ENCODE measurements at regions not wholly inside any gene's neighbourhood (a gene's known extent, or its start where the extent isn't known, plus 50 kb on each side); places are given as distances from the start of the nearest gene placed in this dataset.
A peak's percentile ranks its signal among the peaks of the same experiment; 100 is the strongest.

- no peaks in the 10 kb centered on the region for H3K9me3 Mint-ChIP-seq
- intact Hi-C loops (cut with micrococcal nuclease), result loop anchor here (1.0 to 5.0 kb wide), 8 partner anchors 29 to 396 kb away; partner anchors contain the start of gene ERCC6L2
- peak; percentile 40 for DNase-seq (ENCODE audit: low spot score)
- H3K27me3 Mint-ChIP-seq (ENCODE audit: low read depth), result peaks cover 39% of the 10 kb centered on the region
- H3K4me3 Mint-ChIP-seq (ENCODE audit: low read depth), result no peak overlapping the region
- H3K4me1 Mint-ChIP-seq (ENCODE audit: low read depth), result peaks cover 40% of the 10 kb centered on the region
- H3K27ac Mint-ChIP-seq, result peak overlapping the region; percentile 18
- no peaks in the 10 kb centered on the region for H3K36me3 Mint-ChIP-seq (ENCODE audit: low read depth)
Measured at GRCh38 chr9:95822583-95823431, 52.7 kb upstream of the ERCC6L2 start.

GRCh38 chr9:95822015-95822414, 53.5 kb upstream of the ERCC6L2 start:
- H3K36me3 Mint-ChIP-seq (ENCODE audit: low read depth), result no peaks in the 10 kb centered on the region
- H3K27ac Mint-ChIP-seq, result peak overlapping the region; percentile 45
- DNase-seq (ENCODE audit: low spot score), result no peak
- intact Hi-C loops (cut with micrococcal nuclease), result loop anchor here (1.0 to 5.0 kb wide), 6 partner anchors 53 to 397 kb away; partner anchors contain the start of gene ERCC6L2
- H3K4me1 Mint-ChIP-seq (ENCODE audit: low read depth), result peaks cover 38% of the 10 kb centered on the region
- no peak overlapping the region for H3K4me3 Mint-ChIP-seq (ENCODE audit: low read depth)
- H3K27me3 Mint-ChIP-seq (ENCODE audit: low read depth), result peaks cover 40% of the 10 kb centered on the region
- no peaks in the 10 kb centered on the region for H3K9me3 Mint-ChIP-seq

- Mint-ChIP-seq H3K4me1 (ENCODE audit: low read depth) (peaks cover 28% of the 10 kb centered on the region), H3K9me3 (no peaks in the 10 kb centered on the region), H3K27ac (no peak overlapping the region), H3K36me3 (ENCODE audit: low read depth) (no peaks in the 10 kb centered on the region), H3K4me3 (ENCODE audit: low read depth) (no peak overlapping the region), H3K27me3 (ENCODE audit: low read depth) (peaks cover 30% of the 10 kb centered on the region)
- no peak for DNase-seq (ENCODE audit: low spot score)
- intact Hi-C loops (cut with micrococcal nuclease), result loop anchor here (5.0 kb wide), 2 partner anchors 192 to 313 kb away; no protein-coding TSS in a partner anchor
Measured at GRCh38 chr9:95820074-95820473, 55.4 kb upstream of the ERCC6L2 start.

GRCh38 chr9:95819636-95820035, 55.9 kb upstream of the ERCC6L2 start:
- DNase-seq (ENCODE audit: low spot score), result no peak
- Mint-ChIP-seq H3K9me3 (no peaks in the 10 kb centered on the region), H3K4me3 (ENCODE audit: low read depth) (no peak overlapping the region), H3K4me1 (ENCODE audit: low read depth) (peaks cover 28% of the 10 kb centered on the region), H3K27ac (no peak overlapping the region), H3K36me3 (ENCODE audit: low read depth) (no peaks in the 10 kb centered on the region), H3K27me3 (ENCODE audit: low read depth) (peaks cover 31% of the 10 kb centered on the region)
- intact Hi-C loops (cut with micrococcal nuclease), result loop anchor here (5.0 kb wide), 2 partner anchors 193 to 312 kb away; no protein-coding TSS in a partner anchor

- Mint-ChIP-seq H3K27ac (no peak overlapping the region), H3K27me3 (ENCODE audit: low read depth) (peaks cover 30% of the 10 kb centered on the region), H3K4me3 (ENCODE audit: low read depth) (no peak overlapping the region), H3K4me1 (ENCODE audit: low read depth) (peaks cover 13% of the 10 kb centered on the region), H3K9me3 (no peaks in the 10 kb centered on the region), H3K36me3 (ENCODE audit: low read depth) (peaks cover 3% of the 10 kb centered on the region)
- intact Hi-C loops (cut with micrococcal nuclease), result no loop called here
- DNase-seq (ENCODE audit: low spot score), result no peak
Measured at GRCh38 chr9:95817205-95817604, 58.3 kb upstream of the ERCC6L2 start.

GRCh38 chr9:95816716-95817115, 58.8 kb upstream of the ERCC6L2 start:
- peaks cover 30% of the 10 kb centered on the region for H3K27me3 Mint-ChIP-seq (ENCODE audit: low read depth)
- no peak overlapping the region for H3K27ac Mint-ChIP-seq
- no peak overlapping the region for H3K4me3 Mint-ChIP-seq (ENCODE audit: low read depth)
- peaks cover 3% of the 10 kb centered on the region for H3K36me3 Mint-ChIP-seq (ENCODE audit: low read depth)
- intact Hi-C loops (cut with micrococcal nuclease), result no loop called here
- peaks cover 8% of the 10 kb centered on the region for H3K4me1 Mint-ChIP-seq (ENCODE audit: low read depth)
- H3K9me3 Mint-ChIP-seq, result no peaks in the 10 kb centered on the region
- no peak for DNase-seq (ENCODE audit: low spot score)

- Mint-ChIP-seq H3K27me3 (ENCODE audit: low read depth) (peaks cover 26% of the 10 kb centered on the region), H3K4me3 (ENCODE audit: low read depth) (no peak overlapping the region), H3K9me3 (no peaks in the 10 kb centered on the region), H3K36me3 (ENCODE audit: low read depth) (peaks cover 3% of the 10 kb centered on the region), H3K4me1 (ENCODE audit: low read depth) (peaks cover 1% of the 10 kb centered on the region), H3K27ac (no peak overlapping the region)
- intact Hi-C loops (cut with micrococcal nuclease), result no loop called here
- no peak for DNase-seq (ENCODE audit: low spot score)
Measured at GRCh38 chr9:95815961-95816360, 59.5 kb upstream of the ERCC6L2 start.

GRCh38 chr9:95815133-95815532, 60.4 kb upstream of the ERCC6L2 start:
- Mint-ChIP-seq H3K4me3 (ENCODE audit: low read depth) (no peak overlapping the region), H3K27me3 (ENCODE audit: low read depth) (peaks cover 23% of the 10 kb centered on the region), H3K27ac (no peak overlapping the region), H3K9me3 (no peaks in the 10 kb centered on the region), H3K4me1 (ENCODE audit: low read depth) (peaks cover 3% of the 10 kb centered on the region), H3K36me3 (ENCODE audit: low read depth) (peaks cover 3% of the 10 kb centered on the region)
- no peak for DNase-seq (ENCODE audit: low spot score)
- intact Hi-C loops (cut with micrococcal nuclease), result no loop called here

- H3K27me3 Mint-ChIP-seq (ENCODE audit: low read depth), result peaks cover 18% of the 10 kb centered on the region
- intact Hi-C loops (cut with micrococcal nuclease), result no loop called here
Measured at GRCh38 chr9:95813923-95814322, 61.6 kb upstream of the ERCC6L2 start.

GRCh38 chr9:95810814-95811213, 64.7 kb upstream of the ERCC6L2 start:
- no peaks in the 10 kb centered on the region for H3K9me3 Mint-ChIP-seq
- no peak overlapping the region for H3K27ac Mint-ChIP-seq
- H3K27me3 Mint-ChIP-seq (ENCODE audit: low read depth), result peaks cover 28% of the 10 kb centered on the region
- H3K36me3 Mint-ChIP-seq (ENCODE audit: low read depth), result peaks cover 3% of the 10 kb centered on the region
- peaks cover 18% of the 10 kb centered on the region for H3K4me1 Mint-ChIP-seq (ENCODE audit: low read depth)
- H3K4me3 Mint-ChIP-seq (ENCODE audit: low read depth), result no peak overlapping the region
- intact Hi-C loops (cut with micrococcal nuclease), result no loop called here
- no peak for DNase-seq (ENCODE audit: low spot score)

More at GRCh38 chr9:95813923-95814322, 61.6 kb upstream of the ERCC6L2 start:
- H3K4me1 Mint-ChIP-seq (ENCODE audit: low read depth), result peaks cover 13% of the 10 kb centered on the region
- H3K9me3 Mint-ChIP-seq, result no peaks in the 10 kb centered on the region
- no peak for DNase-seq (ENCODE audit: low spot score)
- no peak overlapping the region for H3K27ac Mint-ChIP-seq
- peaks cover 3% of the 10 kb centered on the region for H3K36me3 Mint-ChIP-seq (ENCODE audit: low read depth)
- no peak overlapping the region for H3K4me3 Mint-ChIP-seq (ENCODE audit: low read depth)

- DNase-seq (ENCODE audit: low spot score), result no peak
- peaks cover 3% of the 10 kb centered on the region for H3K36me3 Mint-ChIP-seq (ENCODE audit: low read depth)
- no peak overlapping the region for H3K4me3 Mint-ChIP-seq (ENCODE audit: low read depth)
- intact Hi-C loops (cut with micrococcal nuclease), result no loop called here
- no peaks in the 10 kb centered on the region for H3K9me3 Mint-ChIP-seq
- H3K27ac Mint-ChIP-seq, result no peak overlapping the region
- H3K27me3 Mint-ChIP-seq (ENCODE audit: low read depth), result peaks cover 27% of the 10 kb centered on the region
- peaks cover 18% of the 10 kb centered on the region for H3K4me1 Mint-ChIP-seq (ENCODE audit: low read depth)
Measured at GRCh38 chr9:95810133-95810532, 65.4 kb upstream of the ERCC6L2 start.

GRCh38 chr9:95809686-95810085, 65.8 kb upstream of the ERCC6L2 start:
- no peaks in the 10 kb centered on the region for H3K9me3 Mint-ChIP-seq
- intact Hi-C loops (cut with micrococcal nuclease), result no loop called here
- H3K27ac Mint-ChIP-seq, result no peak overlapping the region
- H3K4me1 Mint-ChIP-seq (ENCODE audit: low read depth), result peaks cover 18% of the 10 kb centered on the region
- no peak overlapping the region for H3K4me3 Mint-ChIP-seq (ENCODE audit: low read depth)
- H3K36me3 Mint-ChIP-seq (ENCODE audit: low read depth), result peaks cover 3% of the 10 kb centered on the region
- DNase-seq (ENCODE audit: low spot score), result no peak
- H3K27me3 Mint-ChIP-seq (ENCODE audit: low read depth), result peaks cover 28% of the 10 kb centered on the region

GRCh38 chr9:95808011-95808410, 67.5 kb upstream of the ERCC6L2 start:
- H3K4me1 Mint-ChIP-seq (ENCODE audit: low read depth), result peaks cover 18% of the 10 kb centered on the region
- H3K4me3 Mint-ChIP-seq (ENCODE audit: low read depth), result no peak overlapping the region
- peaks cover 24% of the 10 kb centered on the region for H3K27me3 Mint-ChIP-seq (ENCODE audit: low read depth)
- no peak for DNase-seq (ENCODE audit: low spot score)
- H3K9me3 Mint-ChIP-seq, result no peaks in the 10 kb centered on the region
- intact Hi-C loops (cut with micrococcal nuclease), result no loop called here
- no peak overlapping the region for H3K27ac Mint-ChIP-seq
- no peaks in the 10 kb centered on the region for H3K36me3 Mint-ChIP-seq (ENCODE audit: low read depth)
